Activated CD8-positive, alpha-beta T cell treated with anti-CD3 and anti-CD28 coated beads, Interleukin-2, amount 10 ng/mL, durations not matched to agents 7 days and 5 days (primary cell): ENCODE measurements at regions not wholly inside any gene's neighbourhood (a gene's known extent, or its start where the extent isn't known, plus 50 kb on each side); places are given as distances from the start of the nearest gene placed in this dataset.
"Not testable (repeated sequence)": the region's sequence is repeated elsewhere in the genome, so short reads cannot be mapped to it uniquely, and the experiment has no call there.

ENCODE experiments used
- ATAC-seq: fragments of 150-1000 bp; cut with Tn5 transposase; one replicate; pipeline ENCODE4 v1.10.0; 2021; ENCODE audit warnings: moderate library complexity
- CTCF ChIA-PET: fragments of 350-600 bp; sonication (Branson Sonifier 250); formaldehyde crosslinking; loops from one replicate; lab custom pipeline; 2021; ENCODE audit warnings: antibody characterized with exemption; lab: Charles Lee
- POLR2A ChIA-PET: fragments of 350-600 bp; sonication (Branson Sonifier 250); formaldehyde crosslinking; loops from one replicate; lab custom pipeline; 2021; ENCODE audit warnings: antibody characterized with exemption; lab: Charles Lee
- DNase-seq: peaks from one replicate; pipeline ENCODE4 v3.0.0-alpha.2; 2020
- H3K27ac Mint-ChIP-seq: one replicate; pipeline ENCODE4 v1.8.0; 2021; ENCODE audit warnings: mild to moderate bottlenecking, mixed read lengths
- H3K27me3 Mint-ChIP-seq: one replicate; pipeline ENCODE4 v1.8.0; 2021; ENCODE audit warnings: low read depth, mixed read lengths
- H3K36me3 Mint-ChIP-seq: one replicate; pipeline ENCODE4 v1.8.0; 2021; ENCODE audit warnings: low read depth, mixed read lengths
- H3K4me1 Mint-ChIP-seq: one replicate; pipeline ENCODE4 v1.8.0; 2021; ENCODE audit warnings: low read depth, mixed read lengths
- H3K4me3 Mint-ChIP-seq: one replicate; pipeline ENCODE4 v1.8.0; 2021; ENCODE audit warnings: mild to moderate bottlenecking, mixed read lengths
- H3K9me3 Mint-ChIP-seq: one replicate; pipeline ENCODE4 v1.8.0; 2022; ENCODE audit warnings: mixed read lengths; ENCODE audit not compliant: insufficient read depth

DNA sequence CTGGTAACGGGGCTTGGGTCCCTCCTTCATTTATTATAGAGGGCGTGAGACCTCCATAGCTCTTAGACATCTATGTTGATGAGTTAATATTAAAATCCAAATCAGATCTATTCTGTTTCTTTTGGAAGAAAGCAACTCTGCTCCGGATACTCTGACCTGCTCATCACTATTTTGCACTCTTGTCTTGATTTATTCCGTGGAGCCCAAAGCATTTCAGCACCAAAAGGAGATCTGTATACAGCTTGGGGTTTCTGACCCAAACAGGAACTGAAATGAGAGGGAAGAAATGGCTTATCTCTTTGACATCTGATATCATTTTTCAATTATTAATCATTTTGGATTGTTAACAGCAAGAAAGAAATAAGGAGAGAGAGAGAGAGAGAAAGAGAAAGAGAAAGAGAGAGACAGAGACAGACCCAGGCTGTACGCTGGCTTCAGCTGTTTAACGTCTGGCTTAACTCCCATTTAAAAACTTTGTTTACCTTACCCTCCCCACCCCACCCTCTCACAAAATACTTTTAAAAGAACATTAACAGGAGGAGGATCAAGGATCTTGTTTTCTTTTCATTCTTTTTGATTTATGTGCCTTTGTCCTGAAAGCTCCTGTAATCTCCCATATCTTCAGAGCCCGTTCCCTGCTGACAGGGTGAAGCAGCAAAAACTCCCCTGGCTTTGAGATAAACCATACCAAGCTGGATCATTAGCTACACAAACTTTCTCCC, 231.4 kb upstream of the TUT7 start:
- no peaks in the 10 kb centered on the region for H3K4me1 Mint-ChIP-seq
- no peaks in the 10 kb centered on the region for H3K36me3 Mint-ChIP-seq
- ChIA-PET CTCF (no interaction called here), POLR2A (no interaction called here)
- peaks cover 1% of the 10 kb centered on the region for H3K27me3 Mint-ChIP-seq
- DNase-seq (no peak), ATAC-seq (no peak)
- no peak overlapping the region for H3K27ac Mint-ChIP-seq
- H3K4me3 Mint-ChIP-seq: no peak overlapping the region
- H3K9me3 Mint-ChIP-seq: no peaks in the 10 kb centered on the region

GRCh38 chr9:86580688-86581087, 226.5 kb upstream of the TUT7 start:
- ChIA-PET POLR2A (no interaction called here), CTCF (no interaction called here)
- no peaks in the 10 kb centered on the region for H3K9me3 Mint-ChIP-seq
- DNase-seq: no peak
- no peak overlapping the region for H3K27ac Mint-ChIP-seq
- no peaks in the 10 kb centered on the region for H3K36me3 Mint-ChIP-seq
- no peak overlapping the region for H3K4me3 Mint-ChIP-seq
- H3K4me1 Mint-ChIP-seq: no peaks in the 10 kb centered on the region
- ATAC-seq: no peak
- peaks cover 1% of the 10 kb centered on the region for H3K27me3 Mint-ChIP-seq

GRCh38 chr9:86578722-86579121, 224.5 kb upstream of the TUT7 start:
- POLR2A ChIA-PET: no interaction called here
- Mint-ChIP-seq H3K27me3 (peaks cover 1% of the 10 kb centered on the region), H3K4me1 (no peaks in the 10 kb centered on the region), H3K9me3 (no peaks in the 10 kb centered on the region), H3K36me3 (no peaks in the 10 kb centered on the region), H3K27ac (no peak overlapping the region), H3K4me3 (no peak overlapping the region)
- no peak for ATAC-seq
- CTCF ChIA-PET: no interaction called here
- no peak for DNase-seq

GRCh38 chr9:86577420-86578333, 223.5 kb upstream of the TUT7 start:
- no peak for DNase-seq
- H3K4me3 Mint-ChIP-seq: no peak overlapping the region
- peaks cover 1% of the 10 kb centered on the region for H3K27me3 Mint-ChIP-seq
- H3K4me1 Mint-ChIP-seq: no peaks in the 10 kb centered on the region
- ChIA-PET CTCF (no interaction called here), POLR2A (no interaction called here)
- no peaks in the 10 kb centered on the region for H3K36me3 Mint-ChIP-seq
- H3K9me3 Mint-ChIP-seq: no peaks in the 10 kb centered on the region
- ATAC-seq: no peak
- no peak overlapping the region for H3K27ac Mint-ChIP-seq

GRCh38 chr9:86575825-86576525, 221.8 kb upstream of the TUT7 start:
- Mint-ChIP-seq H3K27ac (no peak overlapping the region), H3K4me1 (no peaks in the 10 kb centered on the region), H3K4me3 (no peak overlapping the region), H3K9me3 (no peaks in the 10 kb centered on the region), H3K27me3 (no peaks in the 10 kb centered on the region), H3K36me3 (no peaks in the 10 kb centered on the region)
- DNase-seq (no peak), ATAC-seq (no peak)
- ChIA-PET CTCF (no interaction called here), POLR2A (no interaction called here)

DNA sequence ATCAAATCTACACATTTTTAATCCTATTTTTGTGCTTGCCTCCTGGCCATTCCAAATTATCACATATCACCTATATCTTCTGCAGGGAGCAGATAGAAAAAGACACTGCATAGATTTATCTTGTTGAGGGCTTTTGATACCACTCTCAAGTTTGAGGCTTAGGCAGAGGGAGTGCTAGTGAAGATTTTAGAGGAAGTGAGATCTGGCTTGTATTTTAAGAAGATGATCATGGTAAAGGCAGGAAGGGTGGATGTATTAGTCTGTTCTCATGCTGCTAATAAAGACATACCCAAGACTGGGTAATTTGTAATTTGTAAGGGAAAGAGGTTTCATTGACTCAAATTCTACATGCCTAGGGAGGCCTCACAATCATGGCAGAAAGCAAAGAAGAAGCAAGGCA, 220.9 kb upstream of the TUT7 start:
- H3K9me3 Mint-ChIP-seq: no peaks in the 10 kb centered on the region
- ATAC-seq: no peak
- H3K27ac Mint-ChIP-seq: no peak overlapping the region
- H3K27me3 Mint-ChIP-seq: no peaks in the 10 kb centered on the region
- CTCF ChIA-PET: no interaction called here
- H3K4me3 Mint-ChIP-seq: no peak overlapping the region
- POLR2A ChIA-PET: no interaction called here
- no peaks in the 10 kb centered on the region for H3K36me3 Mint-ChIP-seq
- DNase-seq: no peak
- no peaks in the 10 kb centered on the region for H3K4me1 Mint-ChIP-seq

DNA sequence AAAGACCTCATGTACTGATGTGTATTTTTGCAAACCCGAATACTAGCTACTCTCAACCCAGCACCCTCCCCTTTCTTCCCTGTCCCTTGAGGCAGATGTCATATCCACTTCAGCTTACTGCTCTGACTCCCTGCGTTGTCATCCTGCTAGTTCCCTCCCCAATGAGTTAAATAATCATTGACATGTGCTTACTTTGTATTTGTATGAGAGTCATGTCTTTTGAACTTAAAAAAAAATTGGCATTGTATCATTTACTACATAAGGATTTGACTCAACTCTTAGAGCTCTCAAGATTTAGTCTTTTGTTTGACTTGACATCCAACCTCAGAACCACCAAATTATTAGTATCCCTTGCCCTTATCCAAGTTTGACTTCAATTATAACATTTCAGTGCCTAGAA, 219.7 kb upstream of the TUT7 start:
- Mint-ChIP-seq H3K27ac (no peak overlapping the region), H3K27me3 (no peaks in the 10 kb centered on the region), H3K4me3 (no peak overlapping the region), H3K36me3 (no peaks in the 10 kb centered on the region), H3K4me1 (no peaks in the 10 kb centered on the region), H3K9me3 (no peaks in the 10 kb centered on the region)
- ChIA-PET POLR2A (no interaction called here), CTCF (no interaction called here)
- ATAC-seq: no peak
- DNase-seq: no peak

- Mint-ChIP-seq H3K4me1 (no peaks in the 10 kb centered on the region), H3K27me3 (no peaks in the 10 kb centered on the region), H3K9me3 (no peaks in the 10 kb centered on the region), H3K36me3 (no peaks in the 10 kb centered on the region), H3K4me3 (no peak overlapping the region), H3K27ac (no peak overlapping the region)
- DNase-seq (no peak), ATAC-seq (no peak)
- ChIA-PET POLR2A (no interaction called here), CTCF (no interaction called here)
Measured at GRCh38 chr9:86572904-86573303, 218.7 kb upstream of the TUT7 start.

DNA sequence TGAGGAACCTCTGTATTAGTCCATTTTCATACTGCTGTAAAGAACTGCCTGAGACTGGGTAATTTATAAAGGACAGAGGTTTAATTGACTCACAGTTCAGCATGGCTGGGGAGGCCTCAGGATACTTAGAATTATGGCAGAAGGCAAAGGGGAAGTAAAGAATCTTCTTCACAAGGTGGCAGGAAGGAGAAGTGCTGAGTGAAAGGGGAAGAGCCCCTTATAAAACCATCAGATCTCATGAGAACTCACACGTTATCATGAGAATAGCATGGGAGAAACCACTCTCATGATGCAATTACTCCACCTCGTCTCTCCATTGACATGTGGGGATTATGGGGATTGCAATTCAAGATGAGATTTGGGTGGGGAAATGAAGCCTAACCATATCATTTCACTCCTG, 211.4 kb upstream of the TUT7 start:
- DNase-seq, H3K4me3 Mint-ChIP-seq, H3K27ac Mint-ChIP-seq, CTCF ChIA-PET, H3K36me3 Mint-ChIP-seq, H3K4me1 Mint-ChIP-seq, POLR2A ChIA-PET, H3K27me3 Mint-ChIP-seq, H3K9me3 Mint-ChIP-seq, ATAC-seq: not testable (repeated sequence)

- no peaks in the 10 kb centered on the region for H3K27me3 Mint-ChIP-seq
- no peaks in the 10 kb centered on the region for H3K4me1 Mint-ChIP-seq
- ChIA-PET CTCF (no interaction called here), POLR2A (no interaction called here)
- ATAC-seq (no peak), DNase-seq (no peak)
- H3K4me3 Mint-ChIP-seq: no peak overlapping the region
- H3K36me3 Mint-ChIP-seq: no peaks in the 10 kb centered on the region
- no peak overlapping the region for H3K27ac Mint-ChIP-seq
- no peaks in the 10 kb centered on the region for H3K9me3 Mint-ChIP-seq
Measured at GRCh38 chr9:86563936-86564335, 209.7 kb upstream of the TUT7 start.

DNA sequence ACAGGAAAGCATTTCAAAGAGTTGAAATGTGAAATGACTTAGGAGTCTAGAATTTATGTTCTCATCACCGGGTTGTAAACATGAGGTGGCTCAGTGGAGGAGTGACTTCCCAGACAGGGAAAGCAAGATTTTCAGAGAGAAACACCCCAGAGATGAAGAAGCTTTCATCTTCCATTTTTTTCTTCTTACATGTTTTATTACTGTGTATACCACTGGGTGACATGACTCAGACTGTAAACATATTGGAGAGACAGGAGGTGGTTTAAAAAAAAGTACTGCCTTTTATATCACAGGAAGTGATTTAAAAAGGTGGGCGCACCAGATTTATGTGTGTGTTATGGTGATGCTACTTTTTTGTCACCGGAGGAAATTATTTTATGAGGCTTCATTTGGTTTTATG, 209.1 kb upstream of the TUT7 start:
- Mint-ChIP-seq H3K27me3 (no peaks in the 10 kb centered on the region), H3K27ac (no peak overlapping the region), H3K36me3 (no peaks in the 10 kb centered on the region), H3K4me3 (no peak overlapping the region), H3K4me1 (no peaks in the 10 kb centered on the region), H3K9me3 (no peaks in the 10 kb centered on the region)
- ChIA-PET POLR2A (no interaction called here), CTCF (no interaction called here)
- DNase-seq (no peak), ATAC-seq (no peak)

GRCh38 chr9:86562691-86563090, 208.5 kb upstream of the TUT7 start:
- ChIA-PET POLR2A (no interaction called here), CTCF (no interaction called here)
- ATAC-seq (no peak), DNase-seq (no peak)
- no peaks in the 10 kb centered on the region for H3K4me1 Mint-ChIP-seq
- H3K4me3 Mint-ChIP-seq: no peak overlapping the region
- no peaks in the 10 kb centered on the region for H3K27me3 Mint-ChIP-seq
- H3K27ac Mint-ChIP-seq: no peak overlapping the region
- H3K36me3 Mint-ChIP-seq: no peaks in the 10 kb centered on the region
- H3K9me3 Mint-ChIP-seq: no peaks in the 10 kb centered on the region
